ENCODE measurements at regions not wholly inside any gene's neighbourhood (a gene's known extent, or its start where the extent isn't known, plus 50 kb on each side); places are given as distances from the start of the nearest gene placed in this dataset.
"Not testable (repeated sequence)": the region's sequence is repeated elsewhere in the genome, so short reads cannot be mapped to it uniquely, and the experiment has no call there.

DNA sequence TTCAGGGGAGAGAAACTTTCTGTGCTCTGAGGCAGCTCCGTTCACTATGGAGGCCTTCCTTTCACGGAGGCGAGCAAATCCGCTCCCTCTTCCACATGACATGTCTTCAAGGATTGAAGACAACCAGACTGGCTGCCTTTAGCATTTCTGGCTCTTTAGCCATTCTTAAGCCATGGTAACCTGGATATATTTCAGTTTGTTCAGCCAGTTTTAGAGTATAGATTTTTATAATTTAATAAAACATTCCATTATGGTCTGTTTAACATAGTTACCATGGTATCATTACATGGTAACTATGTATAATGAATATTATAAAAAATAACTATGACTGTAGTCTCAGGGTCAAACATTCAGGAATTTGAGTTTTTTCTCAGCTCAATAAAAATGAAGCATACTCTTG is 54.2 kb upstream of the NFIA start:
- H3K27ac ChIP-seq (ENCODE audit: low read depth, low read length): no peak overlapping the region
- H3K4me3 ChIP-seq (ENCODE audit: low read depth, low read length): no peak overlapping the region
- 87% methylated on average over 4 of the region's 4 CpGs for WGBS (ENCODE audit: insufficient coverage)
- no peaks in the 10 kb centered on the region for H3K36me3 ChIP-seq (ENCODE audit: control insufficient read depth, insufficient read depth, low read length)
- no peaks in the 10 kb centered on the region for H3K9me3 ChIP-seq (ENCODE audit: control insufficient read depth, insufficient read depth, low read length)
- DNase-seq (ENCODE audit: low read depth in 4 of 6, low spot score in 6 of 6): no peak
- no peaks in the 10 kb centered on the region for H3K4me1 ChIP-seq (ENCODE audit: control insufficient read depth, insufficient read depth, low read length)
- H3K27me3 ChIP-seq (ENCODE audit: control insufficient read depth, insufficient read depth, low read length): no peaks in the 10 kb centered on the region

DNA sequence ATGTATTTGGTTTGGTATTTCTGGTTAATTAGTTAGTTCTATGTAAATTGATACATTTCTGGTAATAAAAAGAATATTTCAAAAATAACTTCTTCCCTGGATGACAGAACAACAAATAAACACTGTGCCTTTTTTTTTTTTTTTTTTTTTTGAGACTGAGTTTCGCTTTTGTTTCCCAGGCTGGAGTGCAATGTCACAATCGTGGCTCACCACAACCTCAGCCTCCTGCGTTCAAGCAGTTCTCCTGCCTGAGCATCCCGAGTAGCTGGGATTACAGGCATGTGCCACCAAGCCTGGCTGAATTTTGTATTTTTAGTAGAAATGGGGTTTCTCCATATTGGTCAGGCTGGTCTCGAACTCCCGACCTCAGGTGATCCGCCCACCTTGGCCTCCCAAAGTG is 64.3 kb upstream of the NFIA start:
- H3K4me1 ChIP-seq (ENCODE audit: control insufficient read depth, insufficient read depth, low read length); DNase-seq (ENCODE audit: low read depth in 4 of 6, low spot score in 6 of 6); H3K4me3 ChIP-seq (ENCODE audit: low read depth, low read length); H3K27me3 ChIP-seq (ENCODE audit: control insufficient read depth, insufficient read depth, low read length); H3K9me3 ChIP-seq (ENCODE audit: control insufficient read depth, insufficient read depth, low read length); H3K36me3 ChIP-seq (ENCODE audit: control insufficient read depth, insufficient read depth, low read length); H3K27ac ChIP-seq (ENCODE audit: low read depth, low read length): not testable (repeated sequence)
- WGBS (ENCODE audit: insufficient coverage): 80% methylated on average over 3 of the region's 7 CpGs

DNA sequence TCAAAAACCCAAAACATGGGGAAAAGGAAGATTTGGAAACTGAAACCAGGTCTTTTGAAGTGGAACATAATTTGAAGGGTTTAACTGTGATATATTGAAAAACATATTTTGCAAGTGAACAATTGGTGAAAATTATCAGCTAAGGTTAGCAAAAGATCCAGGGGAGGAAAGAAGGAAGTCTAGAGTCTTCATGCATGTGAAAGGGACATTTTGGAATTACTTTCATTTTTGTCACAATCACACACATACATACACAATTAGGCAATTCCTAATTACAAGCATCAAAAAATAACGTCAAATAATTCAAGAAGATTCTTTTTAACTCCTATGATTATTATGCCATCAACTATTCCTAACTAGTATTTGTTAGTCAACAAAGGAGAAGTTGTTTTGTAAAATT is 64.7 kb upstream of the NFIA start:
- peaks cover 3% of the 10 kb centered on the region for H3K4me1 ChIP-seq (ENCODE audit: control insufficient read depth, insufficient read depth, low read length)
- no peak overlapping the region for H3K4me3 ChIP-seq (ENCODE audit: low read depth, low read length)
- H3K27ac ChIP-seq (ENCODE audit: low read depth, low read length): no peak overlapping the region
- no peaks in the 10 kb centered on the region for H3K36me3 ChIP-seq (ENCODE audit: control insufficient read depth, insufficient read depth, low read length)
- no peaks in the 10 kb centered on the region for H3K27me3 ChIP-seq (ENCODE audit: control insufficient read depth, insufficient read depth, low read length)
- H3K9me3 ChIP-seq (ENCODE audit: control insufficient read depth, insufficient read depth, low read length): no peaks in the 10 kb centered on the region
- no CpG with 5 or more reads among the region's 1 CpG for WGBS (ENCODE audit: insufficient coverage)
- no peak for DNase-seq (ENCODE audit: low read depth in 4 of 6, low spot score in 6 of 6)

DNA sequence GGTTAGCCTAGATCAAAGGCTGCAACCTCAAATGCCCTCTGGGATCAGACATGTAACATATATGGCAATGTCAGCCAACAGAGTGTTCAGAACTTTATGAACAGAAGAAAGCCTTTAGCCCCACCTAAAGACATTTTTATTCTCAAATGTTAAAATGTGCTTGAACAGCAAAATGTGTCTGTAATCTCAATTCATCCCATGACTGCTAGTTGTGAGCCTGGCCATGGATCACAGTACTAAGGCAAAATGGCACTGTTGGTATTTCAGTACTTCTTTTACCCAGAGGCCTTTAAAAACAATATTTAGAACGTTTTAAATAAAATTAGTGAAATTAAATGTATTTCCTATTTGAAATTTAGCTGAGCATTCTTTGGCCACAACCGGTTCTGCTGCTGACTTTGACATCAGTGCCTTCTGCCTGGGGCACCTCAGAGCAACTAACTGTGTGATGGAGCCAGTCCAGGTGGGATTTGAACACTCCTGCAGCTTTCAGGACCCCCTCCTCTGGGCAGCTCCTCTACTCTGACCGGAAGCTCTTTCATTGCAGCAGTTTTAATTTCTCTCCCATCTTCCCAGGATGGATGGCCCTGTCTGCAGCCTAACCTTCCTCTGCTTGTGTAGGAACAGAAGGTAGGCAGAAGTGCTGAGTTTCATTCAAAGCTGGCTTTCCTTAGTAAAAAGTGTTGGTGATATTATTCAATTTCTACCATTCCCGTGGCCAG is 68.3 kb upstream of the NFIA start:
- Histone ChIP-seq H3K9me3 (ENCODE audit: control insufficient read depth, insufficient read depth, low read length) (no peaks in the 10 kb centered on the region), H3K36me3 (ENCODE audit: control insufficient read depth, insufficient read depth, low read length) (no peaks in the 10 kb centered on the region), H3K4me1 (ENCODE audit: control insufficient read depth, insufficient read depth, low read length) (peaks cover 3% of the 10 kb centered on the region), H3K27me3 (ENCODE audit: control insufficient read depth, insufficient read depth, low read length) (no peaks in the 10 kb centered on the region), H3K4me3 (ENCODE audit: low read depth, low read length) (no peak overlapping the region), H3K27ac (ENCODE audit: low read depth, low read length) (no peak overlapping the region)
- DNase-seq (ENCODE audit: low read depth in 4 of 6, low spot score in 6 of 6): no peak
- 0% methylated on average over 1 of the region's 4 CpGs for WGBS (ENCODE audit: insufficient coverage)

DNA sequence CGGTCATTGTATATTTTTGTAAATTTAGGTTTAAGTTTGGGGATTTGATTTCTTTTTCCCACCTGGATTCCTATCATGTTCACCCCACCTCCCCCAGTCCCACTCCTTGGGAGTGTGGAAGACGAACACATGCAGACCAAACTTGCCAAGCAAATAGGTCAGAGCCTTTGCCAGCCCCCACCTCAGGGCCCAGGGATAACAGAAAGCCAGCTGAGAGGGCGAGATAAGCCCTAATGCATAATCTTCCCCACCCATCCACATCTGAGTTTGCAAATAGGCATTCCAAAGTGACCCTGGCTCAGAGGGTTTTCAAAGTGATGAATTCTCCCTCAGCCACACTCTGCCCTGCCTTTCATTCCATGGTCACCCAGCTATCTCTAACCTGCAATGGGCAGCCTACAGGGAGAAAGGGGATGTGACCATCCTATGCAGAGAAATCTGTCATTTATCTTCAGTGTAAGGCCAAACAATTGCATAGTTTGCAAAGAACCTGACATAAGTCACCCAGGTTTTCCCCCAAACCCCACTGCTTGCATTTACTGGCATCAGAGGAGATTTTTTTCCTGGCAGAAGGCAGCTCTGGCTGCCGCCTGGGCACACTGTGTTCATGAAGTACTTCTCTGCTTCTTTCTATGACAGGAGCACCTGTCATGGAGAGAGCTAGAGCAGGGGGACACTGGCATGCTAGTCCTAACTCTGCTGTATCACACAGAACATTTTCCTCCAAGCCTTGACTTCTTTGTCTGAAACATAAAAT is 69.0 kb upstream of the NFIA start:
- H3K36me3 ChIP-seq (ENCODE audit: control insufficient read depth, insufficient read depth, low read length): no peaks in the 10 kb centered on the region
- no peaks in the 10 kb centered on the region for H3K27me3 ChIP-seq (ENCODE audit: control insufficient read depth, insufficient read depth, low read length)
- peak in 1 of 6 donors; percentile 39 for DNase-seq (ENCODE audit: low read depth in 4 of 6, low spot score in 6 of 6)
- no peak overlapping the region for H3K27ac ChIP-seq (ENCODE audit: low read depth, low read length)
- H3K4me3 ChIP-seq (ENCODE audit: low read depth, low read length): no peak overlapping the region
- 83% methylated on average over 2 of the region's 4 CpGs for WGBS (ENCODE audit: insufficient coverage)
- H3K9me3 ChIP-seq (ENCODE audit: control insufficient read depth, insufficient read depth, low read length): no peaks in the 10 kb centered on the region
- H3K4me1 ChIP-seq (ENCODE audit: control insufficient read depth, insufficient read depth, low read length): peaks cover 3% of the 10 kb centered on the region

DNA sequence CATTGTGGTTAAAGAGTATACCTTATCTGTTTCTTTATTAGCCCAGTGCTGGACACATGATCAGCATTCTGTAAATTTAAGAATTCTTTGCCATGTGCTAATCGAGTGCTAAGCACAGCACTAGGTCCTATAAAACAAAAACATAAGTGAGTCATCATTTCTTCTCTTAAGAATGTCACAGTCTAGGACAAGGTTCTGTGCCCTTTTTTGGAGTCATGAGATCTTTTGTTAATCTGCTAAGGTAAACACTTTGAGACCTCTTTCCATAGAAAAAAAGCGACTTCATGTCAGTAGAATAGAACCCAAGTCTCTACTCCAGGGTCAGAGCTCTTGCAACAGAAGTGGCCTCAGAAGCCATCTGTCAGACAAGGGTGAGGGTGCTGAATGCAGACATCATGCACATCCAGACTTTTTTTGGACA is 70.0 kb upstream of the NFIA start:
- Histone ChIP-seq H3K36me3 (ENCODE audit: control insufficient read depth, insufficient read depth, low read length) (no peaks in the 10 kb centered on the region), H3K27ac (ENCODE audit: low read depth, low read length) (no peak overlapping the region), H3K4me1 (ENCODE audit: control insufficient read depth, insufficient read depth, low read length) (peaks cover 3% of the 10 kb centered on the region), H3K4me3 (ENCODE audit: low read depth, low read length) (no peak overlapping the region), H3K27me3 (ENCODE audit: control insufficient read depth, insufficient read depth, low read length) (no peaks in the 10 kb centered on the region), H3K9me3 (ENCODE audit: control insufficient read depth, insufficient read depth, low read length) (no peaks in the 10 kb centered on the region)
- DNase-seq (ENCODE audit: low read depth in 4 of 6, low spot score in 6 of 6): no peak
- no CpG with 5 or more reads among the region's 2 CpGs for WGBS (ENCODE audit: insufficient coverage)

DNA sequence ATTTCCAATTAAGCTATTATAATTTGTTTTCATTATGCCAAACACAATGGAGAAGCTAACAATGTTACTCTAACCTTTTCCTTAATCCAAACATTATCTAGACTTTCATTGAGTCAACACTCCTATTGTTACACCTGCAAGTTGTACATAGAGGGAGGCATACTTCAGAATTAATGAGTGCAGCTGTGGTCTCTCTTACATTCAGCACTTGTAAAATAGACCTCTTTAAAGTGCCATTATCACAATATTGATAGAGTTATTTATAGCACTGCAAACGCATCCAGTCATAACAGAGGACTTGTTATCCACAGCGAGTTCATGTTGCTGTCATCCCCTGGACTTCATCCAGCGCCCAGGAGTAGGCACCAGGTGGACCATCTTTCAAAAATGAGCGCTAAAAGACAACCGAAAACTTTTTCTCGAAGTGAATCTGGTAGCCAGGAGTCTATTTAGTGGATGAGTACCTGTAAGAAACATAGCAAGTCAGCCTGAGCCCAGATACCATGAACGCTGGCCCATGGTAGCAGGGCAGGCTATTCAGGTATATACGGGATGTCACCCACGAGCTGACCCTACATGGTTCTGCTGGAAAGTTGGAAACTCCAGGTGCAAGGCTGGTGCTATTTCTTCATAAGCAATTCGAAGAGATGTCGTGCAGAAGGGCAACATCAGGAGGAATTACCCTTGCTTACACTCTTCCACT is 70.6 kb upstream of the NFIA start:
- WGBS (ENCODE audit: insufficient coverage): 74% methylated on average over 9 of the region's 11 CpGs
- Histone ChIP-seq H3K4me1 (ENCODE audit: control insufficient read depth, insufficient read depth, low read length) (peaks cover 3% of the 10 kb centered on the region), H3K27me3 (ENCODE audit: control insufficient read depth, insufficient read depth, low read length) (no peaks in the 10 kb centered on the region), H3K9me3 (ENCODE audit: control insufficient read depth, insufficient read depth, low read length) (no peaks in the 10 kb centered on the region), H3K4me3 (ENCODE audit: low read depth, low read length) (no peak overlapping the region), H3K36me3 (ENCODE audit: control insufficient read depth, insufficient read depth, low read length) (no peaks in the 10 kb centered on the region), H3K27ac (ENCODE audit: low read depth, low read length) (no peak overlapping the region)
- peak in 1 of 6 donors; percentile 43 for DNase-seq (ENCODE audit: low read depth in 4 of 6, low spot score in 6 of 6)

DNA sequence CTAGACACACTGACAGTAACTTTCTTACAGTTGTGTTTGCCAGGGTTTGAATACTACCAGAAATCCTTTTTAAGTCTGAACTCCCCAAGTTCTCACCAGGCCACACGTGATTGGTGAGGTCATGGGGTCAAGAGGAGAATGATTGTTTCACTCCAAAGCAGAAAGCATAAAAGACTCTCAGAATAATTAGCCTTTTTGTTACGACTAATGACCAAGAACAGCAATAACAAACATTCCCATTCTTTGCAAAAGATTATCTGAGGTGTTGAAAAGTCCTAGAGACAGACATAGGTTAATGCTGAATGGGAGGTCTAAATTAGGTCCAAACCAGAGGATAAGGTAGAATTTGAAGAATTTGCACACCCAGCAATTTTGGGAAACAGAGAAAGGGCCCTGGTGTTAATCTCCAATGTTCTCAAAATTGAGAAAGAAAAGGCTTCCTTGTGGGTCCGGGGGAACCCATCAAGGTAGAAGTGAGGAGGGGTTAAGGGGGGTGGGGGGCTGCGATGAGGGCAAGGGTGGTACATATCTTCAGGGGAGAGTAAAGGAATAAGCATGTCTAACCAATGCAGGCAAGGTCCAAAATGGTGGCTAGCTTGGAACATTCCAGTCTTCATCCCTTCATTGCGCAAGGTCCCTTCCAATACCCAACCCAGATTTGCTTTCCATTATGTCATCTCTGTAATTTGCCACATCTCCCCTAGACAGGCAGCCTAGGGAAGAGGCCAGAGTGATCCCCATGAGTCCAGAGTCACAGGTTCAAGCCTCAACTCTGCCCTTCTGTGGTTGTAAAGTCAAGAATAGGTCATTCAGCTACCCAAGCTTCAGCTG is 74.6 kb upstream of the NFIA start:
- H3K4me3 ChIP-seq (ENCODE audit: low read depth, low read length): no peak overlapping the region
- no peak for DNase-seq (ENCODE audit: low read depth in 4 of 6, low spot score in 6 of 6)
- 100% methylated on average over 1 of the region's 5 CpGs for WGBS (ENCODE audit: insufficient coverage)
- H3K36me3 ChIP-seq (ENCODE audit: control insufficient read depth, insufficient read depth, low read length): no peaks in the 10 kb centered on the region
- no peaks in the 10 kb centered on the region for H3K9me3 ChIP-seq (ENCODE audit: control insufficient read depth, insufficient read depth, low read length)
- H3K4me1 ChIP-seq (ENCODE audit: control insufficient read depth, insufficient read depth, low read length): peaks cover 14% of the 10 kb centered on the region
- H3K27ac ChIP-seq (ENCODE audit: low read depth, low read length): no peak overlapping the region
- H3K27me3 ChIP-seq (ENCODE audit: control insufficient read depth, insufficient read depth, low read length): peaks cover 2% of the 10 kb centered on the region

Data from spinal cord (tissue), 9 donors.